ENCODE measurements at regions not wholly inside any gene's neighbourhood (a gene's known extent, or its start where the extent isn't known, plus 50 kb on each side); places are given as distances from the start of the nearest gene placed in this dataset.

DNA sequence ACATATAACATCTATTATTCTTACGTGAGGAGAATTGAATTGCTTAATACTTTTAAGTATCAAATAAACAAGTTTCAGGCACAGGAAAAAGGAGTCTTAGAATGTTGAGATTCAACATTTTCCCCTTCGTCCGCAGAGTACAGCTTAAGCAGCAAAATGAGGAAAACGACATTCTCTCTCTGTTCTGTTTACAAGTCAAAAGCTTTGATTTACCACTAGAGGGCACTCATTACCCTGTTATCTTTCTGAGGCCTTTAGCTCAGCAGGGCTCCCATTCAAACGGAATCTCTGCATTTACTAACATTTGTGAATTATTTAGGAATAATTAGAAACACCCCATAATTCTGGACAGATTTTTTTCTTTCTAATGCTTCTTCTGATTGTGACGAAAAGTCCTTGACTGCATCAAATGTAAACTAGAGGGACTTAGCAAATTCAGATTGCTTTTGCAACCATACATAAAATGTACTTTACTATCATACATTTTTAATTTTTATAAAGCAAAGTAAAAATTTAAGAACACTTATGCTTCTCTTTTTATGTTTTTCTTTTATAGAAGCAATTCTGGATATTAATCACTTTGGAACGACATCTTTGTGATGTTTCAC lies 75.0 kb downstream of the JRKL start:
- TF ChIP-seq POLR2A (IDR thresholded peaks at IDR 0.05), result no peak
- TF ChIP-seq, protein P1, sequence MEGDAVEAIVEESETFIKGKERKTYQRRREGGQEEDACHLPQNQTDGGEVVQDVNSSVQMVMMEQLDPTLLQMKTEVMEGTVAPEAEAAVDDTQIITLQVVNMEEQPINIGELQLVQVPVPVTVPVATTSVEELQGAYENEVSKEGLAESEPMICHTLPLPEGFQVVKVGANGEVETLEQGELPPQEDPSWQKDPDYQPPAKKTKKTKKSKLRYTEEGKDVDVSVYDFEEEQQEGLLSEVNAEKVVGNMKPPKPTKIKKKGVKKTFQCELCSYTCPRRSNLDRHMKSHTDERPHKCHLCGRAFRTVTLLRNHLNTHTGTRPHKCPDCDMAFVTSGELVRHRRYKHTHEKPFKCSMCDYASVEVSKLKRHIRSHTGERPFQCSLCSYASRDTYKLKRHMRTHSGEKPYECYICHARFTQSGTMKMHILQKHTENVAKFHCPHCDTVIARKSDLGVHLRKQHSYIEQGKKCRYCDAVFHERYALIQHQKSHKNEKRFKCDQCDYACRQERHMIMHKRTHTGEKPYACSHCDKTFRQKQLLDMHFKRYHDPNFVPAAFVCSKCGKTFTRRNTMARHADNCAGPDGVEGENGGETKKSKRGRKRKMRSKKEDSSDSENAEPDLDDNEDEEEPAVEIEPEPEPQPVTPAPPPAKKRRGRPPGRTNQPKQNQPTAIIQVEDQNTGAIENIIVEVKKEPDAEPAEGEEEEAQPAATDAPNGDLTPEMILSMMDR (IDR thresholded peaks at IDR 0.05), result peak; percentile 52 to 71 (median 61)
- WGBS, 2 donors, result 11 to 13% methylated on average over 7 of the region's 7 CpGs
- peaks cover 0 to 10% (median 0%) of the 10 kb centered on the region in 3 donors for H3K4me1 ChIP-seq
- H3K36me3 ChIP-seq, result no peaks in the 10 kb centered on the region
- no peak overlapping the region for H3K4me3 ChIP-seq
- DNase-seq, result no peak
- peaks cover 0 to 17% (median 0%) of the 10 kb centered on the region in 4 donors for H3K27me3 ChIP-seq
- H3K27ac ChIP-seq, result no peak overlapping the region
- no peaks in the 10 kb centered on the region for H3K9me3 ChIP-seq
- intact Hi-C loops (cut with DNase I), result no loop called here

DNA sequence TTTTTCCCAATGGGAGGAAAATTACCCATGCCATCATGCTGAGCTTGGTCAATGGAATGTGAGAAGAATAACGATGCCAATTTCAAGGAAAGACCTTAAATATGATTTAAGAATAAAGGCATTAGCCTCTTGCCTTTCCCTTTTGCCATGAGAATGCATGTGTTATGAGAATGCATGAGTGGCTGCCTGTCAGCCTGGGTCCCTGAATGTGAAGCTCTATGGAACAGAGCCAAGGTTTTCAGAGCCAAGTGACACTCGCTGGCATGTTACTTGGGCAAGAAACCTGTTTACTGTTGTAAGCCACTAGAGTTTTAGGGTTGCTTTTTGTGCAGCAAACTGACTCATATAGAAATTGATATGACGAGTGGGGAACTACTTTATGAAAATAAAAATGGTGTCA lies 75.7 kb downstream of the JRKL start:
- Histone ChIP-seq H3K27me3 (peaks cover 0 to 11% (median 0%) of the 10 kb centered on the region in 4 donors), H3K4me3 (no peak overlapping the region), H3K9me3 (no peaks in the 10 kb centered on the region), H3K36me3 (no peaks in the 10 kb centered on the region), H3K27ac (no peak overlapping the region), H3K4me1 (peaks cover 0 to 10% (median 0%) of the 10 kb centered on the region in 3 donors)
- TF ChIP-seq, protein P1 (IDR thresholded peaks at IDR 0.05), result no peak
- TF ChIP-seq POLR2A (IDR thresholded peaks at IDR 0.05), result no peak
- no peak for DNase-seq
- 38 to 44% methylated on average over 3 of the region's 3 CpGs for WGBS, 2 donors
- intact Hi-C loops (cut with DNase I), result no loop called here

DNA sequence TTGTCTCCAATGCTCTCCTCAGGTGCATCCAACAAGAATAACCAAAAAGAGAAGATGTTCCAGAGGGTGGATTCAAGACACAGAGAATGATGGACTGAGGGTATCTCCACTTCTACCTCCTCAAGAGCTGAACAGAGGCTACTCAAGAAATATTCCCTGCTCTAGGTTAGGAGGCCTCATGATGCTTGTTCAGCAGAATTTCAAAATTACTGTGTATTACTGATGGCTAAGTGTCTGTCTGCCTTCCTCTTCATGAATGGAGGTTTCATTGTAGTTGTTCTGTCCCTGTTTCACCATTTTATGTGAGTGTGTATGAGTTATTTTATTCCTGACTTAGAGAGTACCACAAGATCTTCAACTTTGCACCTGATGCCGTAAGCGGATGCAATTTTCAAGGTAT lies 76.8 kb downstream of the JRKL start:
- no peak for DNase-seq
- H3K27ac ChIP-seq, result no peak overlapping the region
- WGBS, 2 donors, result 100% methylated on average over 2 of the region's 2 CpGs
- H3K27me3 ChIP-seq, result peaks cover 0 to 8% (median 0%) of the 10 kb centered on the region in 4 donors
- TF ChIP-seq, protein P1 (IDR thresholded peaks at IDR 0.05), result no peak
- TF ChIP-seq POLR2A (IDR thresholded peaks at IDR 0.05), result no peak
- peaks cover 0 to 10% (median 0%) of the 10 kb centered on the region in 3 donors for H3K4me1 ChIP-seq
- no peak overlapping the region for H3K4me3 ChIP-seq
- intact Hi-C loops (cut with DNase I), result no loop called here
- H3K36me3 ChIP-seq, result no peaks in the 10 kb centered on the region
- no peaks in the 10 kb centered on the region for H3K9me3 ChIP-seq

DNA sequence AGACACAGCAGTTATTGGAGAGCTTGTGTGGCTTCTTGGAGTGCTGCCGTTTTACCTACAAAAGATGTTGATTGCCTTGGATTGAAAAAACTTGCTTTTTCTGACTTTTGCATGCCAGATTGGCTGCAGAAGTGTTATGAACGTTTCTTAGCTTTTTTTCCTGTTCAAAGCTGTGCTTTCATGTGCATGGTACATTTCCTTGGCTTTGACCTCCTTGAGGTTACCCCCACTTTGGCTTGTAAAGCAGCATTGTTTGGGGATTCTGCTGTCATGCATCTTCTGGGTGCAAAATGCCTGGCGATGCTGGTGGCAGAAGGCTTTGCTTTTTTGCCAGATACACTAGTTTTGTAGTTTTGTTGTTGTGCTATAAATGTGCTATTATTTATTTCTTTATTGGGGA lies 80.0 kb downstream of the JRKL start:
- TF ChIP-seq POLR2A (IDR thresholded peaks at IDR 0.05), result no peak
- TF ChIP-seq, protein P1 (IDR thresholded peaks at IDR 0.05), result no peak

DNA sequence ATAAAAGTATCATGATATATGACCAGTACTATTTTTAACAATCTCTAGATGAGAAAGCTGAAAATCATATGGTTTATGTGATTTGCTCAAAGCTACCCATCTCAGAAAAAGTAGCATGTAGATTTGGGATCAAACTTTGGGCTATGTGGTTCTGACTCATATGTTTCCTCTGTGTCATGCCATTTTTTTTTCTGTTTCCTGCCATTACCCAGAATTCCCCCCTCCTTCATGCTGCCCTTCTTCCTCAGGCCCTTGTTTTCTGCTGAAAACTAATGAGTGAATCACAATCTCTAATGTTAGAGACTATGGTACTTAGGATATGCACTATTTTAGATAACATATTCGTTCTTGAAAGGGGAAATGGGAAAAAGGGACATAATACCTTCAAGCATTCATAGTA lies 80.7 kb downstream of the JRKL start:
- TF ChIP-seq POLR2A (IDR thresholded peaks at IDR 0.05), result no peak
- TF ChIP-seq, protein P1 (IDR thresholded peaks at IDR 0.05), result no peak
- Histone ChIP-seq H3K4me3 (no peak overlapping the region), H3K4me1 (no peaks in the 10 kb centered on the region), H3K27me3 (peaks cover 0 to 5% (median 0%) of the 10 kb centered on the region in 4 donors), H3K36me3 (no peaks in the 10 kb centered on the region), H3K9me3 (peaks cover 0 to 11% (median 0%) of the 10 kb centered on the region in 3 donors), H3K27ac (no peak overlapping the region)
- intact Hi-C loops (cut with DNase I), result no loop called here
- DNase-seq, result no peak
- 9 to 77% methylated on average over 1 of the region's 1 CpG for WGBS, 2 donors

More for the DNA sequence above, 80.0 kb downstream of the JRKL start:
- no peak for DNase-seq
- Histone ChIP-seq H3K27me3 (peaks cover 0 to 5% (median 0%) of the 10 kb centered on the region in 4 donors), H3K9me3 (peaks cover 0 to 6% (median 0%) of the 10 kb centered on the region in 3 donors), H3K36me3 (no peaks in the 10 kb centered on the region), H3K4me1 (no peaks in the 10 kb centered on the region), H3K4me3 (no peak overlapping the region), H3K27ac (no peak overlapping the region)
- intact Hi-C loops (cut with DNase I), result no loop called here
- WGBS, 2 donors, result 53 to 54% methylated on average over 3 of the region's 3 CpGs

Data from esophagus squamous epithelium (tissue), 5 donors.